Esophagus squamous epithelium (tissue), 5 donors: ENCODE measurements at regions not wholly inside any gene's neighbourhood (a gene's known extent, or its start where the extent isn't known, plus 50 kb on each side); places are given as distances from the start of the nearest gene placed in this dataset.

Experiments
- DNase-seq: peaks from one replicate; lab custom pipeline; 2025; lab: John Stamatoyannopoulos, UW
- H3K27ac ChIP-seq, 4 donors: fragments of 200-600 bp; sonication (generic); one replicate each; pipeline ENCODE4 v1.5.1; 2016 to 2019; ENCODE audit warnings: mild to moderate bottlenecking in 1 of 4
- H3K27me3 ChIP-seq, 4 donors: fragments of 200-600 bp; sonication (generic); 1 replicate in 3 of 4; 2 replicates in 1 of 4; pipeline versions ENCODE4 v1.5.1 to v1.6.0; 2017 to 2021; ENCODE audit warnings: antibody characterized with exemption in 1 of 4
- H3K36me3 ChIP-seq, 3 donors: fragments of 200-600 bp; sonication (generic); one replicate each; pipeline ENCODE4 v1.5.1; 2016 to 2019
- H3K4me1 ChIP-seq, 3 donors: fragments of 200-600 bp; sonication (generic); one replicate each; pipeline ENCODE4 v1.5.1; 2017 to 2019
- H3K4me3 ChIP-seq, 4 donors: fragments of 200-600 bp; sonication (generic); 1 replicate in 3 of 4; 2 replicates in 1 of 4; pipeline ENCODE4 v1.5.1; 2016 to 2019; ENCODE audit warnings: mild to moderate bottlenecking in 2 of 4, moderate library complexity in 1 of 4
- H3K9me3 ChIP-seq, 3 donors: fragments of 200-600 bp; sonication (generic); one replicate each; pipeline ENCODE4 v1.5.1; 2016 to 2019
- CTCF ChIP-seq, 6 experiments: fragments of 450-650 bp in 4 of 6; fragments of 200-600 bp in 2 of 6; sonication (generic) in 2 of 6; IDR thresholded peaks; one replicate each; pipeline ENCODE4 v1.5.1; 2016 to 2019; ENCODE audit warnings: antibody characterized with exemption in 6 of 6, mild to moderate bottlenecking in 4 of 6, moderate library complexity in 4 of 6
- POLR2A ChIP-seq, 4 donors: fragments of 450-650 bp; IDR thresholded peaks; one replicate each; pipeline ENCODE4 v1.6.1; 2017; ENCODE audit warnings: antibody characterized with exemption in 4 of 4, mild to moderate bottlenecking in 4 of 4, moderate library complexity in 3 of 4
- WGBS, 2 donors: methylation state at CpG; one replicate each; pipeline ENCODE4 v1.1.5; 2018; 5-methylcytosine and 5-hydroxymethylcytosine counted together
- intact Hi-C: fragments of 100-400 bp; cut with DNase I; formaldehyde crosslinking; loops from one replicate; pipeline ENCODE4 v1.15.0; 2022
- donor health status: DM: yes; HTN: yes; CAD: no.

GRCh38 chr3:43162230-43163084 is 56.6 kb upstream of the POMGNT2 start:
- DNase-seq: no peak
- no peak for TF ChIP-seq POLR2A (IDR thresholded peaks at IDR 0.05)
- peak in 5 of 6 experiments; percentile 28 to 60 (median 33) for TF ChIP-seq CTCF (IDR thresholded peaks at IDR 0.05)
- 31% methylated on average over 9 to 11 of the region's 13 CpGs for WGBS, 2 donors
- intact Hi-C loops: loop anchor here (5.0 to 10.0 kb wide), 2 partner anchors 215 to 342 kb away; no protein-coding TSS in a partner anchor
- Histone ChIP-seq H3K36me3 (no peaks in the 10 kb centered on the region), H3K4me3 (peak overlapping the region in 1 of 4 donors; percentile 37), H3K27ac (peak overlapping the region in 2 of 4 donors; percentile 57 to 58), H3K9me3 (peaks cover 0 to 11% (median 2%) of the 10 kb centered on the region in 3 donors), H3K27me3 (peaks cover 0 to under 1% (median 0%) of the 10 kb centered on the region in 4 donors), H3K4me1 (peaks cover 0 to 14% (median 7%) of the 10 kb centered on the region in 3 donors)

DNA sequence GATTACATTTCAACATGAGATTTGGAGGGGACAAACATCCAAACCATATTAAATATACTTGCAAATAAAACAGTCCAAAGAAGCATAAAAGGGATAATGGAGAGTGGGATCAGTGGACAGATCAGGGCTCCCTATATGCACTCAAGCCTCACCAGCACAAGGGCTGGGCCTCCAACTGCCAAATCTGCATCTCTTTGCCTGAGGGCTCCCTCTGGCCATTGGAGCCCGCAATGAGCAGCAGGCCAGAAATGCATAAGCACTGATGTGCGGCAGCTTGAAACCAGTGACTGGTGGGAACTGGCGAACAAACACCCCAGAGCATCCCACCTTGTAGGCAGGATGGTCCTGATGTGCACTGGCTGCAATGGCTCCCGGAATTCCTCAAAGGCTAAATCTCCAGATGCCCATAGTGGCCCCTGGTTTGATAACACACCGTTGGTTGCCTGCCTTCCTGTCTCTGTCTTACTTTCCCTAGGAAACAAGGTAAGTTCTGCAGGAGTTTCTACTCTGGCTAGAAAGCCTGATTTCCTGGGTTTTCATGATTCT is 55.9 kb upstream of the POMGNT2 start:
- H3K27me3 ChIP-seq: peaks cover 0 to 8% (median 0%) of the 10 kb centered on the region in 4 donors
- H3K9me3 ChIP-seq: peaks cover 0 to 8% (median 2%) of the 10 kb centered on the region in 3 donors
- no peak for TF ChIP-seq CTCF (IDR thresholded peaks at IDR 0.05)
- 67 to 84% methylated on average over 2 to 5 of the region's 5 CpGs for WGBS, 2 donors
- no peak overlapping the region for H3K4me3 ChIP-seq
- DNase-seq: no peak
- intact Hi-C loops: loop anchor here (5.0 to 10.0 kb wide), 2 partner anchors 216 to 343 kb away; no protein-coding TSS in a partner anchor
- peaks cover 0 to 14% (median 7%) of the 10 kb centered on the region in 3 donors for H3K4me1 ChIP-seq
- no peak overlapping the region for H3K27ac ChIP-seq
- H3K36me3 ChIP-seq: no peaks in the 10 kb centered on the region

- intact Hi-C loops: loop anchor here (5.0 to 10.0 kb wide), 2 partner anchors 217 to 344 kb away; no protein-coding TSS in a partner anchor
- no peak overlapping the region for H3K4me3 ChIP-seq
- H3K36me3 ChIP-seq: no peaks in the 10 kb centered on the region
- H3K9me3 ChIP-seq: no peaks in the 10 kb centered on the region
- no peak for TF ChIP-seq CTCF (IDR thresholded peaks at IDR 0.05)
- TF ChIP-seq POLR2A (IDR thresholded peaks at IDR 0.05): no peak
- H3K4me1 ChIP-seq: peaks cover 0 to 14% (median 7%) of the 10 kb centered on the region in 3 donors
- DNase-seq: no peak
- no peak overlapping the region for H3K27ac ChIP-seq
- H3K27me3 ChIP-seq: peaks cover 0 to 9% (median 0%) of the 10 kb centered on the region in 4 donors
- 95% methylated on average over 1 of the region's 1 CpG for WGBS, 2 donors
These were observed 54.8 kb upstream of the POMGNT2 start for GRCh38 chr3:43160664-43161063.

- Histone ChIP-seq H3K4me1 (peaks cover 0 to 14% (median 7%) of the 10 kb centered on the region in 3 donors), H3K27me3 (peaks cover 0 to 9% (median 0%) of the 10 kb centered on the region in 4 donors), H3K9me3 (no peaks in the 10 kb centered on the region), H3K36me3 (no peaks in the 10 kb centered on the region), H3K4me3 (no peak overlapping the region), H3K27ac (no peak overlapping the region)
- TF ChIP-seq POLR2A (IDR thresholded peaks at IDR 0.05): no peak
- no peak for TF ChIP-seq CTCF (IDR thresholded peaks at IDR 0.05)
- intact Hi-C loops: loop anchor here (5.0 to 10.0 kb wide), 3 partner anchors 175 to 345 kb away; no protein-coding TSS in a partner anchor
- WGBS, 2 donors: 84 to 90% methylated on average over 3 of the region's 3 CpGs
- DNase-seq: no peak
These were observed 54.0 kb upstream of the POMGNT2 start for GRCh38 chr3:43159876-43160255.
